SW 1271 (cell line): ENCODE measurements at regions not wholly inside any gene's neighbourhood (a gene's known extent, or its start where the extent isn't known, plus 50 kb on each side); places are given as distances from the start of the nearest gene placed in this dataset.

Experiments used
- DNase-seq, 2 experiments: peaks; one replicate each; lab custom pipeline; 2025; lab: John Stamatoyannopoulos, UW

GRCh38 chr6:88238065-88238464, 71.9 kb upstream of the CNR1 start:
- no peak for DNase-seq

GRCh38 chr6:88236612-88237360, 70.6 kb upstream of the CNR1 start:
- no peak for DNase-seq

DNA sequence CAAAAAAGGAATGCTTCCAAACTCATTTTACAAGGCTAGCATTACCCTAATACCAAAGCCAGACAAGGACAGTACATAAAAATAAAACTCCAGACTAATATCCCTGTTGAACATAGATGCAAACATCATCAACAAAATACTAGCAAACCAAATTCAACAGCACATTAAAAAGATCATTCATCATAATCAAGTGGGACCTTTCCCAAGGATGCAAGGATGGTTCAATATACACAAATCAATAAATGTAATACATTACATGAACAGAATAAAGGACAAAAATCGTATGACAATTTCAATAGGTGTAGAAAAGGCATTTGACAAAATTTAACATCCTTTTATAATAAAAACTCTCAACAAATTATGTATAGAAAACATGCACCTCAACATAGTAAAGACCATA, 66.6 kb upstream of the CNR1 start:
- DNase-seq, result no peak

DNA sequence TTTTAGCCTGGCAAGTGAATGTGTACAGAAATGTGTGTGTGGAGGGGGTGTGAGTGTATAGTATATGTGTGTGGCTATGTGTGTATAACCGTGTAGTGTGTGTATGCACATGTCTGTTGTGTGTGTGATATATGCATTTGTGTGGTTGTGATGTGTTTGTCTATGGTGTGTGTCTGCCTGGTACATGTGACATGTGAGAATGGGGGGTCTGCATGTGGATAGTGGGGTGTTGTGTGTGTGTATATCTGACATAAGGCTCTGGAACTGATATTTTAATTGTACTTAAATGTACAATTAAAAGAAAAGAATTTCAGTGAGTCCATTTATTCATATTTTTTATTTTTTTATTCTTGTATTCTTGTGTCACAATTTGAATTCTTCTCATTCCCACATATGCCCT, 57.2 kb upstream of the CNR1 start:
- no peak for DNase-seq

- DNase-seq, result no peak
These were observed 54.3 kb upstream of the CNR1 start for GRCh38 chr6:88220493-88220892.

DNA sequence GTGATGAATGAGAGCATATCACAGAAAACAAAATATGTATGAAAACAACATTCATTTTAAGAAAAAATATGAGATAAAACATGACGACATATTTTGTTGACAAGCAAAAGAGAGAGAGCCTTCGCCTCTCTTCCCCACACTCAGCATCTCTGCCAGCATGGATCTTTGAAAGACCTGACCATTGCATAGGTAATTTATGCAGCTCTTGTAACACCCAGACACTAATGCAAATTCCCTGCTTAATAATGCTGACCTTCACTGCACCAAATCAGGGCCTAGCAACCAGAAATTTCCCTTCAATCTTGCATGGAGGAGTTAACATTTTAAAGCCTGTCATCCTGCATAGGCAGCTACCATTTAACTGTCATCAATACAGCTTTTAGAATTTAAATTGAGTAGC, 50.0 kb upstream of the CNR1 start:
- DNase-seq, result no peak
